Activated CD4-positive, alpha-beta T cell treated with anti-CD3 and anti-CD28 coated beads for 24 hours (primary cell): ENCODE measurements at regions not wholly inside any gene's neighbourhood (a gene's known extent, or its start where the extent isn't known, plus 50 kb on each side); places are given as distances from the start of the nearest gene placed in this dataset.

ENCODE experiments used
- DNase-seq, 2 donors: peaks; one replicate each; pipeline ENCODE4 v3.0.0-alpha.2; 2020; ENCODE audit warnings: low read depth in 2 of 2

DNA sequence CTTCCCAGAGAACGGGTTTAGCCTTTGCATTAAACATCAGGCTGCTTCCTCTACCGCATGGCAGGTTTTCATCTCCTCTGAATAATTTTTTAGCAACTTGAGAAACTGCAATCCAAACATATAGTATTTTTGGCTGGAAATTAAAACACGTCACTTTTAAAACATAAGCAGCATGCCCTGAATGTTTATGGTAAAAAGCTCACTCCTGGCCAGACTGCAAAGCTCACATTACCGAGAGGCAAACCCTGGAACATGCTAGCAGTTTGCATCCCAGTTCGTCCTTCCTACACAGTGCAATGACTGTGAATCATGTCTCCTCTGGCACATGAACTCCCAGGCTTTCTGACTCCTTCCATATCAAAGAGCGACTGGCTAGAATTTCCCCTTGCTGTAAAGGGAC lies 312.3 kb downstream of the RRAGC start:
- DNase-seq: no peak

DNA sequence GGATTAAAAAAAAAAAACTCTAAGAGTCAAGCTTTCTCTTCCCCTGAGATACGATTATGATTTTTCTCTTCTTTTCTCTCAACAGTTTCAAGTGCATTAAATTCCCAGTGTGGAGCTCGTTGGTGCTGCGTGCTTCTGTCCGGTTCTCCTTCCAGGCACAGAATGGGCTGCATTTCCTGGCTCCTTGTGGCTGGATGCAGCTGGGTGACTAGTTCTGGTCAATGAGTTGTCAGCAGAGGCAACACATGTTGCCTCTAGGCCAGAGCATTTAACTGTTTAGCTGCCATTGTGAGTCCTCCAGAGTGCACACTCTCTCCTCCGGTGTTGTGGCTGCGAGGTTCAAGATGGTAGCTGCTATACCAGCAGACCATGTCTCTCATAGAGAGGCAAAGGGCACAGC lies 312.9 kb downstream of the RRAGC start:
- no peak for DNase-seq

DNA sequence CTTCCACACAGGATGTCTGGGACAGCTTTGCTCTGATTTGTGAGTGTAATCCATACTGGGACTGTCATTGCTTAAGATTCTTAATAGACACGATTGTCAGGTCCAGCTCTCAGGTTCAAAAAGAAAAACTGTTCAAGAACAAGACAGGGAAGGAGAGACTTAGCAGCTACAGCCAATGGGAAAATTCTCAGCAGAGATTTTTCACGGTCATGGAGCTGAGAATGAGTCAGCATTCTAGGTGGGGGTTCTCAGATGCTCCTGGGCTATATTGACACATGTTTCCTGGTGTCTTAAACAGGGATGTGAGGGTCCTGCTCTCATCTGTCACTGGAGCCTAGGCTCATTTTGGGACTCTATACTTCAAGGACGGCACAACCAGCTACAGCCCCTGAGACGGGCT lies 318.3 kb downstream of the RRAGC start:
- DNase-seq: no peak

DNA sequence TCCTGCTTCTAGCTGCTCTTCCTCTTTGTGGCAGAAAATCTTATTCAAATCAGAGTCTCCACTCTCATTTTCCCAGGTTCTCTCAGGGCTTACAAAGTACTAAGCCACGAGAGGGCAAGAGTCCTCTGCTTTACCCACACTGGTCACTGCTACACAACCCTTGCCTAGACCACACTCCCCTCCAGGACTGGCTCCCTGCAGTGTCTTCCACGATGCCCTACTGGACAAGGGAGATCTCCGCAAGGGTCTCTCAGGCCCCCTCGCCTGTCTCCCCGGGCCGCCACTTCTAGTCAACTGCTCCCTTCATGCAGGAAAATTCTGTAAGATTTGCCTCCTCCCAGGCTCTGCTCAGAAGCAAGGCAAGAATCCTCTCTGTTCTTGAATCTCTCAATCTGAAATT lies 319.6 kb downstream of the RRAGC start:
- DNase-seq: no peak

DNA sequence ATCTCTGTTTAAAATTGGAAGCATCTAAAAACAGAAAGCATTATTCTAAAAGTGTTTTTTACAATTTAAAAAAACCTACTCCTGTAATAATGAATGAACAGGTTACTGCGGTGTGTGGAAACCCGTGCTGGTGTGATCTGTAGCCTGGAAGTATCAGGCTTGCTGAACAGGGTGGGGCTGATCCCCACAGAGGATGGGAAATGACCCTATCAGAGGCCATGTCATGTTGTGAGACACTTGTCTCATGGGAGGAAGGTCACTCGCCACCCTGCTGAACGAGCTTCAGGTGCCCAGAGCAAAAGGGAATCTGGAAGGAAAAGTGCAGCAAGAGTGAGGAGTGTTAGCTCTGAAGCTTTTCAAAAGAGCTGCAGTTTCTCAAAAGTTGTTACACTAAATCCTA lies 320.7 kb downstream of the RRAGC start:
- DNase-seq: no peak

DNA sequence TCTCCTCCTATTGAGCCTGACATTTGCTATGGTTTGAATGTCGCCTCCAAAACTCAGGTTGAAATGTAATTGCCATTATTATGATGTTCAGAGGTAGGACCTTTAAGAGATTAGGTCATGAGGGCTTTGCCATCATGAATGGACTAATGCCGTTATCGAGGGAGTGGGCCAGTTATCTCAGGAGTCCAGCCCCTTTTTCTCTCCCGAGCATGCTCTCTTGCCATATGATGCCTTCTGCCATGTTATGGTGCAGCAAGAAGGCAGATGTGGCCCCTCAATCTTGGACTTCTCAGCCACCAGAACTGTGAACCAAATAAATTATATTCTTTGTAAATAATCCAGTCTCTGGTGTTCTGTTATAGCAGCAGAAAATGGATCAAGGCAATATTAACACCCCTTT lies 323.5 kb downstream of the RRAGC start:
- no peak for DNase-seq

DNA sequence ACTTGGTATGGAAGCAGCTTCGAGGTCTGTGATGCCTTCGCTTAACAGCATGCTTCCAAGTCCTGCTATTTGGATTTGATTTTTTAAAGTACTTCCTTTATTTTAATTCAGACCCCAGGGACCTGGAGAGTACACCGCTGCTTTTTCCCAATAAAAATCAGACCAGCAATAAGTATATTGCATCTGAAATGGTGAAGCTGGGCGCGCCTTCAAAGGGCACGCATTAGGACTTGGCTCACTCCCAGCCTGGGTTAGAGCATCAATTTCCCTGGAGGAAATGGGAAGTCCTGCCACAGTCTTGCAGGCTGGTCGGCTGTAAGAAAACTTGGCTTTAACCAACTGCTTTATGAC lies 325.1 kb downstream of the RRAGC start:
- no peak for DNase-seq

DNA sequence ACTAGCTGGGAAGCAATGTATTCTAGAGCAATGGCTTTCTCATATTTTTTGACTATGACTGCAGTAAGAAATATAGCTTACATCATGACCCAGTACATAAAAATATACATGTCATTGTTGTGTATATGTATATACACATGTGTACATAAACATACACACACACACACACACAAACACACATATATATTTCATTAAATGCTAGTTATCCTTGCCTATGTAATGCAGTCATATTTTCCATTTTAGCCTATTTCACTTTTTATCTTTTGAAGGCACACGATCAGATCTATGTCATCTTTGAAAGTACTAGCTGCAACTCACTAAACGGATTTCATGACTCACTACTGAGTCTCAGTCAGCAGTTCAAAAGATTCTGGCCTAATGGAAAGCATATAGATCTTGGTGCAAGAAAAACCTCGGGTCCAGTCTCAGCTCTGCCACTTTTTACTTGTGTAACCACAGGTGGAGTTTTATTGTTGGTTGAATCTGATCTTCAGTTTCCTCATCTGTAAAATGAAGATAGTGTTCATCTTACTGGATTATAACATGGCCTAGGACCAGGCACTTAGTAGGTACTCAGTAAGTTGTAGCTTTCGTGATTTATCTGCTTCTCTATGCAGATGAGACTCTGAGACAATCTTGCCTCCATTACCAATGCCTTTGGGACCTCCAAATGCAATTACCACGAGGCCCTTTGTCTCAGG lies 325.6 kb downstream of the RRAGC start:
- no peak for DNase-seq

DNA sequence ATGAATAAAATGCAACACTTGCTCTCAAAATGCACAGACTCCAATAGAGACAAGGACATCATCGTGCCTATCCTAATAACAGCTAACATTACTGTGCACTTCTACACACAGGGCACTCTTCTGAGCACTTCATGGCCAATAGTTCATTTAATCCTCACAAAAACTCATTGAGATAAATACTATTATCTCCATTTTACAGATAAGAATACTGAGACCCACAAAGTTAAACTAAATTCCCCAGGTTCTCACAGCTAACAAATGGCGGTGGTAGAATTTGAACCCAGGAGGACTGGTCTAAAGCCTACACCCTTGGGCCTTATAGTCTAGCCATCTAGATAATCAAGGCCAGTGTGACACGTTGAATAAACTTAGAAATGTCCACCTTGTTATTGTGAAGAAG lies 328.6 kb downstream of the RRAGC start:
- no peak for DNase-seq

DNA sequence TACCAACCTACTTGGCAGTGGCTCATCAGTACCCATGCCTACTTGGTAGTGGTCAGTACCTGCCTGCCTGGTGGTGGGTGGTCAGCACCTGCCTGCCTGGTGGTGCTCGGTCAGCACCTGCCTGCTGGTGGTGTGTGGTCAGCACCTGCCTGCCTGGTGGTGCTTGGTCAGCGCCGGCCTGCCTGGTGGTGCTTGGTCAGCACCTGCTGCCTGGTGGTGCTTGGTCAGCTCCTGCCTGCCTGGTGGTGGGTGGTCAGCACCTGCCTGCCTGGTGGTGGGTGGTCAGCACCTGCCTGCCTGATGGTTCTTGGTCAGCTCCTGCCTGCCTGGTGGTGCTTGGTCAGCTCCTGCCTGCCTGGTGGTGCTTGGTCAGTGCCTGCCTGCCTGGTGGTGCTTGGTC lies 329.6 kb downstream of the RRAGC start:
- DNase-seq: no peak

DNA sequence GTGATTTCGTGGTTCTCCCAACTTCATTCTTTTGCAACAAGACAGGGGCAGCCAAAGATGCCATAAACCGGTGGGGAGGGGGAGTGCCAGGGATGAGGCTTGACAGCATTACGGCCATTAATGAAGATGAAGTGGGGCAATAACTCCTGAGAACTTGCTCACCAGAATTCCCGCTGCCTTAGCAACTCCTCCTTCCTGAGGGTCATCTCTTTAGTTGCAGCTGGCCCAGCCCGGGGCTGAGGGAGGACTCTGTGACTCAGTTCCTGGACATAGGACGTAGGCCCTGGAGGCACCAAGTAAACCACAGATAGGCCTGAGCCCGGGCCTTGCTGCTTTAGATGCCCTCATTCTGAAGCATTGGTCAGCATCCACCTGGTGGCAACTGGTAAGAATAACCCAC lies 330.2 kb downstream of the RRAGC start:
- no peak for DNase-seq

DNA sequence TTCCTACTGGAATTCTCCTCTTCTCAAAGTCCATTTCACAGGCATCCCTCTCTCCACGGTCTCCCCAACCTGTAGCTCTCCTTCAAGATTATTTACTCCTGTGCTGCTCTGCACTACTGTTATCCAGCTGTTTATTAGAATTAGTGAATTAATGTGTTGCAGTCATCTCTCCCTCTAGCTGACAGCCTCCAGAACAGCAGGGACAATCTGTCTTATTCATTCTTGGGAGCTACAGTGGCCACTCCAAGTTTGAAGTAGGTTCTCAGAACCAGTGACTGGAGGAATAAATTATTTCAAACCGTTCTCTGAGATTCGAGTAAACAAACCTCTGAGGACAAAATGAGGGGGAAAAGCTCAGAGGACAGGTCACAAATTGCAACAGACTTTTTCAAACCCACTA lies 330.9 kb downstream of the RRAGC start:
- no peak for DNase-seq

DNA sequence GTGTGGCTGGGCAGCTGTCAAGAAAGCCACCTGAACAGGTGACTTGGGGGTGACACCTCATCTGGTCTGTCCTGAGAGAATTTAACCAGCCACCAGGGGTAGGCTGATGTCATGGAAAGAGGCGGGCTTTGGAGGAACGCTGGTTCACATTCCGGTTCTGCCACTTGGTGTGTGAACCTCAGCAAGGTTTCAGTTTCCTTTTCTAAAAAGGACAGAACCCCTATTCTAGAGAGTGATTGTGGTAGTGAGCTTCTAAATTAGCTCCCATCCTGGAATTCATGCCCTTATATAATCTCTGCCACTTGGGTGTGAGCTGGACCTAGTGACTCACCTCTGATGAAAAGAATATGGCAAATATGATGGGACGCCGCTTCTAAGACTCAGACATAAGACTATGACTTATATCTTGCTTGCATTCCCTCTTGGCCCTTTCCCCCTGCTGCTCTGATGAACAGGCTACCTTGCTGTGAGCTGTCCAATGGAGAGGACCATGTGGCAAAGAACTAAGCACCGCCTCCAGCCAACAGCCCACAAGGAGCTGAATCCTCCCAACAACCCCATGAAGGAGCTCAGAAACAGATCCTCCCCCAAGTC lies 332.1 kb downstream of the RRAGC start:
- DNase-seq: peak; percentile 25 to 38

DNA sequence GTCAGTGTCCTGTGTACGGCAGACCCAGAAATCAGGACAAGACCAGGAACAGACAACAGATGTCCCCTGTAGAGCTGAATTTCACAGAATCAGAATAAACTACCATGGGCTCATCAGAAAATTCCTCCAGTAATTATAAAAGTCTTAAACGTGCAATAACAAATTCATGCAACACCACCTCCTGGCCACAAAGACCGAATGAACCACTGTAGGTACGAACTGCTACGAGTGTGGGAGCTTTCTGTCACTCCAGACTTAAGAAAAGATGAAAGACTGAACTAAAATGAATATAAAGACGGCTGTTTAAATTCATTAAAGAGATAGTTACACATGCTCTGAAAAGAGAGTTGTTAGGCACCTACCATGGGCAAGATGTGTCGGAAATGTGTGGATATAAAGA lies 333.5 kb downstream of the RRAGC start:
- no peak for DNase-seq

DNA sequence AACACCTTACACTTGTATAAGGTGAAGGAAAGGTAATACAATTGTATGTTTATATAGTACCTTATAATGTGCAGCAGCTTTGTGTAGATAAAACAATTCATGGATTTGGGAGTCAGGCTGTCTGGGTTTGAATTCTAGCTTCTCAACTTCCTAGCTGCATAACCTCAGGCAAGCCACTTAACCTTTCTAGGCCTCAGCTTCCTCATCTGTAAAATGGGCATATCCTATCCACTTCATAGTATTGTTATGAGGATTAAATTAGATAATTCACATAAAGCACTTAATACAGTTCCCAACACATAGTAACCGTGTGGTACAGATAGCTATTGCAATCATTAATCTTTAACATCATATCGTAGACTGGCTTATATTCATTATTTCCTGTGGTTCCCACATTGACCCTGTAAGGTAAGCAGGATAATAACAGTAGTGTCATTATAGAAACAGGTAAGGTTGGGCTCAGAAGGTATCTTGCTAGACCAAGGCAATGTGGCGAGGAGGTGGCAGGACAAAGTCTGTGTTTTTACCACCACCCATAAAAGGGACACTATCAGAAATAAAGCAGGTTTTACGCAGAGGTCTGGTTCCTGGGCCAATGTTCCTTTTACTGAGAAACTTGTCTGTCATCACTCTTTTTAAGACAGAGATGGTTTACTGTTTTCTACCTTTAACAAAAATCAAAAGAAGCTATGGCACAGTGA lies 334.1 kb downstream of the RRAGC start:
- DNase-seq: no peak

DNA sequence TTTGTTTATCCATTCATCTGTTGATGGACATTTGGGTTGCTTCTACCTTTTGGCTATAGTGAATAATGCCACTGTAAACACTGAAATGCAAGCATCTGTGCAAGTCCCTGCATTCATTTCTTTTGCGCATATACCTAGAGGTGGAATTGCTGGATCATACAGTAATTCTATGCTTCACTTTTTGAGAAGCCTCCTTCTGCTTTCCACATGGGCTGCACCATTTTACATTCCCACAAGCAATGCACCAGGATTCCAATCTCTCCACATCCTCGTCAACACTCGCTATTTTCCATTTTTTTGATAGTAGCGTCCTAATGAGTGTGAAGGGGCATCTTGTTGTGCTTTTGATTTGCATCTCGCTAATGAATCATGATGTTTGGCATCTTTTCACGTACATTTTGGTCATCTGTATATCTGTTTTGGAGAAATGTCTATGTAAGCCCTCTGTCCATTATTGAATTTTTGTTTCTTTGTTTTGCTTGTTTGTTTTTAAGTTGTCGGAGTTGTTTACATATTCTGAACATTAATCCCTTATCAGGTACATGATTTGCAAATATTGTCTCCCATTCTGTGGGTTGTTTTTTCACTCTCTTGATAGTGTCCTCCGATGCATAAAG lies 335.4 kb downstream of the RRAGC start:
- no peak for DNase-seq

DNA sequence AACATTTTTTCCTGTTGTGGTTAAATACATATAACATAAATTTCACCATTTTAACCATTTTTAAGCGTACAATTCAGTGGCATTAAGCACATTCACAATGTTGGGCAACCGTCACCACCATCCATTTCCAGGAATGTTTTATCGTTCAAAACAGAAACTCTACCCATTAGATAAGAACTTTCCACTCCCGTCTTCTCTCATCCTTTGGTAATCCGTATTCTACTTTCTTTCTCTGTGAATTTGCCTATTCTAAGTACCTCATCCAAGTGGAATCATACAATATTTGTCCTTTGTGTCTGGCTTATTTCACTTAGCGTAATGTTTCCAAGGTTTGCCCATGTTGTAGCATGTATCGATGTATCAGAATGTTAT lies 336.0 kb downstream of the RRAGC start:
- DNase-seq: no peak

DNA sequence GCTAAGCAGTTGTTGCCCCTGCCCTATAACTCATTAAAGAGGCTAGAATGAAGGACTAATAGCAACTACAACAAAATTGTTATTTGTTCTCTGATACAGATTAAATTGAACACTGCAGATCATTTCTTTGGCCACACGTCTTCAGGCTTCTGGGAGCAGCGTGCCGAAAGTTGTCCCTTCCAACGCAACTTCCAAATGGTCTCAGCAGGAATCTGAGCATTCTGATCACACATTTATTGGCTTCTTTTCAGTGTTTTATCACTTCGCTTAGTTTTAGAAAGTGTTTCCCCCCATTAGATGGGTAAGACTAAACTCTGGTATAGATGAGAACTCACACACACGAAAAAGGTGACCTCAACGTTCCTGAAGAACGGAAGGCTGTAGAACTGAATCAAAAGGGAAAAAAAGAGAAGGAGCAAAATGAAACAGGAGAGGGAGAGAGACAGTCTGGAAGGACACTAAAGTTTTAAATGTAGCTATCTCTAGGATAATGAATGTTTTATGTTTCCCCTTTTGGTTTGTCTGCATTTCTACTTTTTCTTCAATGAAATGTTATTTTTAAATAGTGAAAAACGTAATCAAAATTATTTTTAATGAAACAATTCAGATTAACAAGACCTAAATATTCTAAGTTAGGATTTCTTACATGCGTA lies 336.5 kb downstream of the RRAGC start:
- no peak for DNase-seq

DNA sequence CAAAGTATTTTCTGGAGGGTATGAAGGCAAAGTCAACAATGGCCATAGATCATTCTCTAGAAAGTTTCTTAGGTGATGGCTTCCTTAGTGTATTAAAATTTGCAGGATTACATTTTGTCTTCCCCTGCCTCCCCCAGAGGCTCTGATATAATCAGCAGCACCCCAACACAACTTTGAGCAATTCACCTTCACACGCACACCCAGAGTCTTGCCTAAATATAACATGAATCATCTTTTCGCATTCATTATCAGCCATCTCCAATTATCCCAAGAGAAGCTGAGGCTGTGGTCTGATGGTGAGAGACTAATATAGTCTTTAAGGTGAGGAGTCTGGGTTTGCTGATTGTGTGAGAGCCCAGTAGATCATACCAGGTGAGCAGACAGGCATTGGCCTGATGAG lies 343.0 kb downstream of the RRAGC start:
- no peak for DNase-seq

DNA sequence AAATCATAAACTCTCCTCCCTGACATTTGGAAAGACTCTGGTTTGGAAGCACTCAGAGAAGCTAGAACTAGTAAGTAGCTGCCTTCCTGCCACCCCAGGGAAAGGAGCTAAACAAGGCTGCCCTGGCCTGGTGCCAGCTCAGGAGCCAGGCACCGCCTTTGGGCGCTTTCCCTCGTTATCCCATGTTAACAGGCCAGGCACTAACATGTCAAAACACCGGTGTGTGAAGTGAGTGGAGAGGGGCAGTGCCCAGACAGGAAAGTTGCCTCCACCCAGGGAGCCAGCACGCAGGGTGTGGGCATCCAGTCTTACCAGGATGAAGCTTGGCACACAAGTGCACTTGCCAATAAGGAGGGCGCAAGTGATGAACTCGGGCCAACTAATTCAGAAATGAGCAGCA lies 346.8 kb downstream of the RRAGC start:
- DNase-seq: no peak

DNA sequence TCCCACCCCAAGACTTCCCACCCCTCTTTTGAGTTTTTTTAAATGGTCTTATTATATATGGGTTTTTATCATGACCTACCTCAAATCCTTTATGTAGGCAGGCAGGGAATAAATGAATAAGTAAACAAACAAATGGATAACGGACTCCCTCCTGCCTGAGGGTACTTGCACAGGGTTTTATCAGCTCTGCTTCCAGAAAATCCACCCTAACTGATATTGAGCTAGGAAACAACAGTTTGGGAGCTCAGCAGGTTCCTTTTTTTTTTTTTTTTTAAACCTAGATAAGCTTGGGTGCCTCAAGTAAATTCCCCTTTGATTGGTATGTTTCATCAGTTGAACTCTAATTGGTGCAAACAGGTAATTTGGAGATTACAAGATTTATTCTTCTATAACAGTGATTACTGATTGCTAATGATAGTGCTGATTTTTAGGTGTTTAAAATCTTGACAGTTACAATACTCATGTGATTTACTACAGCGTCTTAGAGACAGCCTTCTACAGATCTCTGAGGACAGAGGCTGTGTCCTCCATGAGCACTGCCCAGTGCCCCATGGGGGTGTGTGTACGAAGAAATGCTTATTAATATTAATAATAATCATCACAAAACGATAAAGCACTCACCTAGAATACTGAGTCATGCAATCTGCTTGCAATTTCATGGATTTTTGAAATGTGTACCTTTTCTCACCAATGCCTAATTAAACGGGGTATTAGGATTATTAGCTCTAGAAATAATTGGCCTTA lies 347.4 kb downstream of the RRAGC start:
- no peak for DNase-seq

DNA sequence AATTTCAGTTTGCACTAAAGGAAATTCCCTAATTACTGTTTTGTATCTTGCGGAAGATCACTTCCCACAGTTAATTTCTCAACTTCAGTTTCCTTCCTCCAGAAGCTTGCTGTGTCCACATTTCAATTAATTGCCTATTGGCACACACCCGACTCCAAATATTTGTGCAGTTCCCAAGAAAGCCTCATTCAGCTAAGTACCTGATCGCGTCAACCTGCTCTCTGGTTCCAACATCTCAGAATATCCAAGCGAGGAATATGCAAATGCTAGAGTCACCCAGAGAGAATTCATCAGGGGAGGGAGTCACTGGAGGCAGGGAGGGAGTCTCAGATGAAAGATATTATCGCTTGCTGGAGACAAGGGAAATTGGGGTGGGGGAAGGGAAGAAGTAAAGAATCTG lies 351.3 kb downstream of the RRAGC start:
- no peak for DNase-seq
